ENCODE measurements at regions not wholly inside any gene's neighbourhood (a gene's known extent, or its start where the extent isn't known, plus 50 kb on each side); places are given as distances from the start of the nearest gene placed in this dataset.

DNA sequence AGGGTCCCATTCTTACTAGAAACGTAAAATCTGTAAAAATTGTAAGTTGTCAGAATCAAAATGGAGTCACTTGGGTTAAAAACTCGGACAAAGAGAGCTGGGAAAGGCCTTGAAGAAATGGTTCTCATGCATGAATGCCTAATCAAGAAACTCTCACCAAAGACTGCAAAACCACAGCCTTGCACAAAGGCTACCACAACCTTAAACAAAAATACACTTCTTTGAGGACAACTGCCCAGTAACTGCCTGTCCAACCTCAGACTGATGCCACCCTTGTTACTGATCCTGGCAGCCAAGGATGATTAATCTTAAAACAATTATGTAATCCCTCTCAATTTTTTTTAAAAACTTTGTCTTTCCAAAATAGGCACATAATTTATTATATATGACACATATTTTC is 299.3 kb downstream of the CCDC85A start:
- no peaks in the 10 kb centered on the region for H3K9me3 ChIP-seq
- H3K4me3 ChIP-seq (ENCODE audit: low read depth in 1 of 2, low read length in 1 of 2), result no peak overlapping the region
- TF ChIP-seq, protein P1, sequence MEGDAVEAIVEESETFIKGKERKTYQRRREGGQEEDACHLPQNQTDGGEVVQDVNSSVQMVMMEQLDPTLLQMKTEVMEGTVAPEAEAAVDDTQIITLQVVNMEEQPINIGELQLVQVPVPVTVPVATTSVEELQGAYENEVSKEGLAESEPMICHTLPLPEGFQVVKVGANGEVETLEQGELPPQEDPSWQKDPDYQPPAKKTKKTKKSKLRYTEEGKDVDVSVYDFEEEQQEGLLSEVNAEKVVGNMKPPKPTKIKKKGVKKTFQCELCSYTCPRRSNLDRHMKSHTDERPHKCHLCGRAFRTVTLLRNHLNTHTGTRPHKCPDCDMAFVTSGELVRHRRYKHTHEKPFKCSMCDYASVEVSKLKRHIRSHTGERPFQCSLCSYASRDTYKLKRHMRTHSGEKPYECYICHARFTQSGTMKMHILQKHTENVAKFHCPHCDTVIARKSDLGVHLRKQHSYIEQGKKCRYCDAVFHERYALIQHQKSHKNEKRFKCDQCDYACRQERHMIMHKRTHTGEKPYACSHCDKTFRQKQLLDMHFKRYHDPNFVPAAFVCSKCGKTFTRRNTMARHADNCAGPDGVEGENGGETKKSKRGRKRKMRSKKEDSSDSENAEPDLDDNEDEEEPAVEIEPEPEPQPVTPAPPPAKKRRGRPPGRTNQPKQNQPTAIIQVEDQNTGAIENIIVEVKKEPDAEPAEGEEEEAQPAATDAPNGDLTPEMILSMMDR (IDR thresholded peaks at IDR 0.05), result no peak
- H3K4me1 ChIP-seq (ENCODE audit: control insufficient read depth in 1 of 2, insufficient read depth in 1 of 2, low read depth in 1 of 2, low read length in 1 of 2), result no peaks in the 10 kb centered on the region
- H3K27me3 ChIP-seq, result no peaks in the 10 kb centered on the region
- H3K36me3 ChIP-seq, result no peaks in the 10 kb centered on the region
- H3K27ac ChIP-seq, result no peak overlapping the region

DNA sequence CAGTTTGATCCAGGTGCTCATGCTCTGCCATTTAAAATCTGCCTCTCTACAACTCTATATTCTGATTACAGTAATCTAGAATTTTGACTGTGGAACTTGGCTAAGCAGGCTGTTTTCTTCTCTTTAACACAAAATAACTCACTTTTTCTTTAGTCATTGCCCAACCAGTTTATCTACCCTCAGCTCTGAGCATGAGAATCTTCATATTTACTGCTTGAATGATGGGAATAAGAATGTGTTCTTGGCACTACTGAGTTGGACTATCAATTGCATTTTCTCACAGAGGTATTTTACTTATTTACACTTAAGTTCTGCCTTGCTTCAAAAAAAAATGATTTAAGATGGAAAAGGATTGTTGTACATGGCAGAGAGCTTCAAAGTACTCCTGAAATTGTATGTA is 301.1 kb downstream of the CCDC85A start:
- TF ChIP-seq, protein P1 (IDR thresholded peaks at IDR 0.05), result no peak
- Histone ChIP-seq H3K27ac (no peak overlapping the region), H3K36me3 (no peaks in the 10 kb centered on the region), H3K4me1 (ENCODE audit: control insufficient read depth in 1 of 2, insufficient read depth in 1 of 2, low read depth in 1 of 2, low read length in 1 of 2) (no peaks in the 10 kb centered on the region), H3K27me3 (no peaks in the 10 kb centered on the region), H3K9me3 (no peaks in the 10 kb centered on the region), H3K4me3 (ENCODE audit: low read depth in 1 of 2, low read length in 1 of 2) (no peak overlapping the region)

DNA sequence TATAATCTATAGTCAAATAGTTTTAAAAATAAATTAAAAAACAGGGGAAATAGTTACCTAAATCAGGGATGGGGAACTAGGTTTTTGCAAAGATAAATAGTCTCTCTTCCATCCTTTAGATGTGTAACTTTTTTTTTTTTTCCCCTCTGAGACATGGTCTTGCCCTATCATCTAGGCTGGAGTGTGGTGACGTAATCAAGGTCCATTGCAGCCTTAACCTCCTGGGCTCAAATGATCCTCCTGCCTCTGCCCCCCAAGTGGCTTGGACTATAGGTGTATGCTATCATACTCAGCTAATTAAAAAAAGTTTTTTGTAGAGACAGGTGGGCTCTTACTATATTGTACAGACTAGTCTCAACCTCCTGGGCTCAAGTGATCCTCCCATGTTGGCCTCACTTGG is 316.5 kb downstream of the CCDC85A start:
- Histone ChIP-seq H3K9me3 (no peaks in the 10 kb centered on the region), H3K4me3 (ENCODE audit: low read depth in 1 of 2, low read length in 1 of 2) (no peak overlapping the region), H3K36me3 (no peaks in the 10 kb centered on the region), H3K27me3 (no peaks in the 10 kb centered on the region), H3K27ac (no peak overlapping the region), H3K4me1 (ENCODE audit: control insufficient read depth in 1 of 2, insufficient read depth in 1 of 2, low read depth in 1 of 2, low read length in 1 of 2) (no peaks in the 10 kb centered on the region)
- TF ChIP-seq, protein P1 (IDR thresholded peaks at IDR 0.05), result no peak

DNA sequence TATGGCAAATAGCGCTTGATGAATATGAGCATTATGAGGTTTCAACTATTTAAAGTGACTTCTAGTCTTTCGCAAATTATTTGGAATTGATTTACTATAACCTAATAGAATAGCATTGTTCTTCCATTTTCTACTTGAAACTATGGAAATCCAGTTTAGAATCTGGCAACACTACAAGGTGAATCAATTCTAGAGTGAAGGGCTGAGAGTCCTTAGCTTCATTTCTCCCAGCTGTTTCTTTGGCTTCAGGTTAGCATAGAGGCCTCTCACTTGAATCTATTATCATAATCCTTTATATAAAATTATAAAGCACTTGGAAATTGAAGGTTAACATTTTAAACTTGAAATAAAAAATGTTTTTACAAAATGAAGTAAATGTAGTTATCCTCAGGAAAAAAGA is 318.8 kb downstream of the CCDC85A start:
- no peaks in the 10 kb centered on the region for H3K9me3 ChIP-seq
- H3K4me1 ChIP-seq (ENCODE audit: control insufficient read depth in 1 of 2, insufficient read depth in 1 of 2, low read depth in 1 of 2, low read length in 1 of 2), result no peaks in the 10 kb centered on the region
- H3K36me3 ChIP-seq, result no peaks in the 10 kb centered on the region
- H3K27me3 ChIP-seq, result no peaks in the 10 kb centered on the region
- H3K4me3 ChIP-seq (ENCODE audit: low read depth in 1 of 2, low read length in 1 of 2), result no peak overlapping the region
- TF ChIP-seq, protein P1 (IDR thresholded peaks at IDR 0.05), result no peak
- no peak overlapping the region for H3K27ac ChIP-seq

DNA sequence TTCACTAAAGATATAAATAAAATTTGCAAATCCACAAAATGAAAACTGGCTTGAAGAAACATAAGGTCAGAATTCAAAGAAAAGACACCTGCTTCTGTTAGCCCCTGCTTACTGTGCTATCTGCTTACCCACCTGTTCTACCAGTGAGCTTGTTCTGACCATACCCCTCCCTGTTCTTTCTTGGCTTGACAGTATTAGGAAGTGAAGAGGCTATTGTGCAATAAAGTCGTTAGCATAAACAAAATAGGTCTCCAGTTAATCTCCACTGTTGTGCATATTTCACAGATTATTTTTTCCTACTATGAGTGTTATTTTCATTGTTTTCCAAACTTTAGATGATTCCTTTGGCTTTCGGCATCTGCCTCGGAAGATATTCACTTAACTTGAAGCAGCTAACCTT is 322.1 kb downstream of the CCDC85A start:
- no peaks in the 10 kb centered on the region for H3K4me1 ChIP-seq (ENCODE audit: control insufficient read depth in 1 of 2, insufficient read depth in 1 of 2, low read depth in 1 of 2, low read length in 1 of 2)
- no peak overlapping the region for H3K27ac ChIP-seq
- TF ChIP-seq, protein P1 (IDR thresholded peaks at IDR 0.05), result no peak
- no peak overlapping the region for H3K4me3 ChIP-seq (ENCODE audit: low read depth in 1 of 2, low read length in 1 of 2)
- no peaks in the 10 kb centered on the region for H3K9me3 ChIP-seq
- H3K27me3 ChIP-seq, result no peaks in the 10 kb centered on the region
- no peaks in the 10 kb centered on the region for H3K36me3 ChIP-seq

DNA sequence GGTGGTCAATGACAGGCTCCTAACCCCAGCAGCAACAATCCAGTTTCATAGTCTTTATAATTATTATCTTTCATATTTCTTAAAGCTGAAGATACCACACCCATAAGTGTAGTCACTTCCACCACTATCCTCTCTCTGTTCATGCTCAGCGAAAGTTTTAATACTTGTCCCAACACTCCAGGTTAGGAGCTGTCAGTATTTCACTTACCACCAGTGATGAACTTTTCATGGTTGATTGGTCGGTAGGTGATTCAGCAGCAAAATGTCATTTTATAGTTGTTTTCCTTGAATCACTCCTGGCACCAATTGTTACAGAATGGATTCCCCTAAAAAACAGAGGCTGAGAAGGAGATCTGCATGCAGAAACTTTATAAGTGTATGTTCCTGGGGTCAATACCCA is 324.9 kb downstream of the CCDC85A start:
- TF ChIP-seq, protein P1 (IDR thresholded peaks at IDR 0.05), result no peak
- Histone ChIP-seq H3K27ac (no peak overlapping the region), H3K4me3 (ENCODE audit: low read depth in 1 of 2, low read length in 1 of 2) (no peak overlapping the region), H3K9me3 (no peaks in the 10 kb centered on the region), H3K4me1 (ENCODE audit: control insufficient read depth in 1 of 2, insufficient read depth in 1 of 2, low read depth in 1 of 2, low read length in 1 of 2) (no peaks in the 10 kb centered on the region), H3K36me3 (no peaks in the 10 kb centered on the region), H3K27me3 (no peaks in the 10 kb centered on the region)

Measured in neutrophil (primary cell).